GM12891 (cell line): ENCODE measurements at regions not wholly inside any gene's neighbourhood (a gene's known extent, or its start where the extent isn't known, plus 50 kb on each side); places are given as distances from the start of the nearest gene placed in this dataset.

Experiments
- DNase-seq: peaks from one replicate; pipeline ENCODE4 v3.0.0; 2011; ENCODE audit warnings: low spot score; ENCODE audit not compliant: insufficient read length
- FAIRE-seq: peaks from 2 replicates; lab custom pipeline; 2011; peaks lifted over from hg19 to GRCh38; lab: Jason Lieb, UNC
- PAX5 ChIP-seq: IDR thresholded peaks from 2 replicates; pipeline ENCODE4 v1.6.1; 2011; ENCODE audit warnings: low read length, moderate library complexity, mild to moderate bottlenecking; ENCODE audit not compliant: insufficient read depth, severe bottlenecking
- POLR2A ChIP-seq: IDR thresholded peaks from 2 replicates; pipeline ENCODE4 v1.6.1; 2011; ENCODE audit warnings: low read depth, low read length, control low read depth
- POLR2AphosphoS5 ChIP-seq: IDR thresholded peaks from 2 replicates; pipeline ENCODE4 v1.6.1; 2011; ENCODE audit warnings: low read depth, low read length, control low read depth
- POU2F2 ChIP-seq: IDR thresholded peaks from 2 replicates; pipeline ENCODE4 v1.6.1; 2011; ENCODE audit warnings: low read depth, mild to moderate bottlenecking, control low read depth, low read length, moderate library complexity
- SPI1 ChIP-seq: IDR thresholded peaks from 2 replicates; pipeline ENCODE4 v1.6.1; 2011; ENCODE audit warnings: low read depth, low read length, control low read depth
- TAF1 ChIP-seq: IDR thresholded peaks from 2 replicates; pipeline ENCODE4 v1.6.1; 2011; ENCODE audit warnings: low read depth, low read length, control low read depth

DNA sequence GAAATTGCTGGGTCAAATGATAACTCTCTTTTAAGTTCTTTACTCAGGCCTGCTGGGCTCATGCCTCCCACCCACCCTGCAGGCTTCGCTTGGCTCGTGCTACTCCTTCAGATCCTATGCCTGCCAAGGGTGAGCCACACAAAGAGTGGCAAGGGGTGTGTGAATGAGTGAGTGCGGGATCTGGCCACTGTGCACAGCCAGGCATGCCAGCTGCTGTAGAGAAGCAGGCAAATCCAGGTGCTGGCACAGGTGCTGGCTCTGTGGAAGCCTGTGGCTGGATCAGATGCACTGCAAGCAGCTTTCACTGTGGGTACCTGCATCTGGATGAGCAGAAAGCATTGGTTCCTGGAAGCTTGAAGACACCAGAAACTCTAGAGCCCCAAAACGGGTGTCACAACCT lies 1055.7 kb upstream of the EPHA6 start:
- DNase-seq (no peak), FAIRE-seq (no peak)
- no peak for TF ChIP-seq TAF1
- TF ChIP-seq PAX5: no peak
- no peak for TF ChIP-seq POU2F2
- TF ChIP-seq POLR2AphosphoS5: no peak

DNA sequence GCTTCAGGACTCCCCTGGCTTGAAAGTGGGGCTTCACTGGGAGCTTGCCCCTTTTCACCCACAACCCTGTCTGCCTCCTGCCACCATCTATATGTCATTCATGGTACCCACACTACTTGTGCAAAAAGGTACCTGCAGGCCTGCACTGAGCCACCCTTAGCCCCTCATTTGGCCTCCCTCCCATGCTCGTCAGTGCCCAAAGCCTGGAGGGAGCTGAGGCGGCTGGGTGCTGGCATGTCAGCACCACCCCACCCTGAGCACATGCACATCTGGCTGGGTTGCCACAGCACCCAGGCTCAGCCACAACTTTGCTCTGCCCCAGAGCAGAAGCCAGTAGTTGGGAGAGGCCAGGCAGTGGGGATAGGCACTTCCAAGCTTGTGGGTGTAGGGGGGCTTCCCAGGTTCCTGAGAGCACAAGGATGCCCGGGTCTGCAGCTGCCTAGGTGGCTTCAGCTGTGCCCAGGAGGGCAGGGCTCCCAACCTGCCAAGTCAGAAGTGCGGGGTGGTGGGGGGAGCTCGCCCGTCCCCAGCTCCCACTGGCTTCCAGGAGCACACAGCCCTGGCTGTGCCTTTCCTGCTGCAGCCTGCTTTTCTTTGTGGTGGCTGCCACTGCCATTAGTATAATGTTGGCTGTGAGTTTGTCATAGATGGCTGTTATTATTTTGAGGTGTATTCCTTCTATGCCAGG lies 1054.6 kb upstream of the EPHA6 start:
- TF ChIP-seq PAX5 (no peak), POLR2AphosphoS5 (no peak), SPI1 (no peak), TAF1 (no peak), POLR2A (no peak), POU2F2 (no peak)
- no peak for DNase-seq
- no peak for FAIRE-seq

DNA sequence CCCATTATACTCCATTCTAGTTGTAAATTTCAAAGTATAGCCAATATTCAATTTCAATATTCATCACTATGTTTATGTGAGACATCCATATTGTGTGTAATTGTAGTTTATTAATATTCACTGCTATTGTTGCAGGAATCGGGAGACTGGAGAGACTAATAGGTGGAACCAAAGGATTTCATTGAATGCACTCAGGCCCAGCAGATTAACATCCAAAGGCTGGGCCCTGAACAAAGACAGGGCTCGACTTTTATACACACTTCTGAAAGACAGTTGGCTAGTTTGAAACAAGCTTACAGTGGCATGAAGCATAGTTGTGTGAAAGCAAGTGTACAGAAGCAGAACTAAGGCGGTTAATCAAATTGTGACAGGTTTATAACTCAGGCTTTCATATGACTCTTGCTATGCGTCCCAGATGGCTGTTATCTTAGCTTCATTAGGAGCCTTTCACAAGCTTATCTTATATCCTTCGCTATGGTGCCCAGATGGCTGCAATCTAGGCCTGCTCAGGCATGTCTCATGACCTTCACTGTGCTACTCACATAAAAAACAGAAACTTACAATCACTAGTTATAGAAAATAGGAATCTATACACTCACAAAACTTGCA lies 1038.8 kb upstream of the EPHA6 start:
- DNase-seq (no peak), FAIRE-seq (no peak)
- TF ChIP-seq POU2F2 (no peak), TAF1 (no peak), POLR2A (no peak), POLR2AphosphoS5 (no peak), SPI1 (no peak)

DNA sequence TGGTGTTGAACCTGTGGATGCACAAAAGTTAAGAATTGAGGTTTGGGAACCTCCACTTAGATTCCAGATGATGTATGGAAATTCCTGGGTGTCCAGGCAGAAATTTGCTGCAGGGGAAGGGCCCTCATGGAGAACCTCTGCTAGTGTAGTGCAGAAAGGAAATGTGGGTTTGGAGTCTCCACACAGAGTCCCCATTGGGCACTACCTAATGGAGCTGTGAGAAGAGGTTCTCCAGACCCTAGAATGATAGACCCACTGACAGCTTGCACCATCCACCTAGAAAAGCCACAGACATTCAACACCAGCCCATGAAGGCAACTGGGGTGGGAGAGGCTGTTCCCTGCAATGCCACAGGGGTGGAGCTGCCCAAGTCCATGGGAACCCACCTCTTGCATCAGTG lies 1032.8 kb upstream of the EPHA6 start:
- DNase-seq (no peak), FAIRE-seq (no peak)
- no peak for TF ChIP-seq PAX5

DNA sequence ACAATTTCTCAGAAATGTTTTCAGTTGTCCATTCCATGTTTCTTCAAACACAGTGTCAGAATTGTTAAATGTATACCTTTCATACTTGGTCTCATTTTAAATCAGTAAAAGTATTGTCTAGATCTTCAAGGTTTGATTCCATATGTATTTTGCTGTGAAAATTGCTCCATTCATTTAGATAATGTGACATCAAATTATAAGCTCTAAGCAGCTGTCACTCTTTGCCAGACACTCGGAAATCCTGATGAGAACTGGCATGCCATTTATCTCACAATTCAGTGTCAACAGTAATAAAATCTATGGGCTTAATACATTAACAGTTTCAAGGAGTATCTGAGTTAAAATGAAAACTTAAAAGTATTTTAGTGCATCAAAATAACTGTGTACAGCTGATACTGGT lies 1025.3 kb upstream of the EPHA6 start:
- no peak for FAIRE-seq
- DNase-seq: no peak
- no peak for TF ChIP-seq POLR2A

DNA sequence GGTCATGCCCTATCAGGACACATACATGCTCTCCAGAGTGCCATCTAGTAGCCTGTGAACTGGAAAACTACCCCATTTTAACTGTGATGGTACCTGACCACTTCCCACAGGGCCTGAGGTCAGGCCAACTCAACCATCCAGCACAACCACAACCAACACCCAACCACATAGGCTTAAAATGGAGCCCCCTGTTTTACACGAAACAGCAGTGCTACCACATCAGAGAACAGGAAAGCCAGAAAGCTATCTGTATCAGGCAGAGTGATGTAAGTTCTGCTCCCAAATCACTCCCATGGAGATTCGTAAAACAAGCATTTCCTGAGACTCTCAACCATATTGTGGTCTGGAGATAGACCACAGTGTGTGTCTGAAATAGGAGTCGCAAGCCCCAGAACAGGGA lies 1017.3 kb upstream of the EPHA6 start:
- DNase-seq (no peak), FAIRE-seq (no peak)
- TF ChIP-seq TAF1 (no peak), POLR2AphosphoS5 (no peak), PAX5 (no peak), POLR2A (no peak), POU2F2 (no peak), SPI1 (no peak)

DNA sequence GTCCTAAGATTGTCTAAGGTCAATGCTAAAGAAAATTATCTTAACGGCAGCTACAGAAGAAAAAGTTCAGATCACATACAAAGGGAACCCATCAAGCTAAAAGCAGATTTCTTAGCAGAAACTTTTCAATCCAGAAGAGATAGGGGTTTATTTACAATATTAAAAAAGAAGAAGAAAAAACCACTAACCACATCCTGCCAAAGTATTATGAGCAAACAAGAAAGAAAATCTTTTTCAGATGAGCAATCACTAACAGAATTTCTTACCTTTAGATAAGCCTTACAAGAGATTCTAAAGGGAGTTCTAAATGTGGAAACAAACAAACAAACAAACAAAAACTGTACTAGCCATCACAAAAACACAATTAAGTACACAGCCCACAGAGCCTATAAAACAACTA lies 1015.8 kb upstream of the EPHA6 start:
- no peak for DNase-seq
- TF ChIP-seq SPI1 (no peak), POLR2AphosphoS5 (no peak)
- FAIRE-seq: no peak

DNA sequence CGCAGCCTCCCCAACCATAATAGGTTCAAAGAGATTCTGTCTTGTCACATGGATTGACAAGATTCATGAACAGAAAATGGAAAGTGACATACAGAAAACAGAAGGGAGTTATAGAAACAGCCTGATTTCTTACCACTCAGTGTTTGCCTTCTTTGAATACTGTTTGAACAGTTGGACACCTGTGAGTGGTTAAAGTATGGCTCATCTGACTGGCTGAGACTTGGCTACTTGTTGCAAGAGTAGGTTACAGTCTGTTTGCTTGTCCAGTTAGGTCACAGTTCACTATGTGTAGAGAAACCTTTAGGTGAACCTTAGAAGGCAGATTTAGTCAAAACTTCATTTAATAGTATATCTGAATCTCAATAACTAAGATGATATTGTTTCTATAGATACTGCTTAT lies 1003.9 kb upstream of the EPHA6 start:
- DNase-seq (no peak), FAIRE-seq (no peak)
- TF ChIP-seq POLR2AphosphoS5: no peak
- TF ChIP-seq PAX5: no peak
- no peak for TF ChIP-seq TAF1
- TF ChIP-seq POU2F2: no peak
- no peak for TF ChIP-seq SPI1
- TF ChIP-seq POLR2A: no peak

DNA sequence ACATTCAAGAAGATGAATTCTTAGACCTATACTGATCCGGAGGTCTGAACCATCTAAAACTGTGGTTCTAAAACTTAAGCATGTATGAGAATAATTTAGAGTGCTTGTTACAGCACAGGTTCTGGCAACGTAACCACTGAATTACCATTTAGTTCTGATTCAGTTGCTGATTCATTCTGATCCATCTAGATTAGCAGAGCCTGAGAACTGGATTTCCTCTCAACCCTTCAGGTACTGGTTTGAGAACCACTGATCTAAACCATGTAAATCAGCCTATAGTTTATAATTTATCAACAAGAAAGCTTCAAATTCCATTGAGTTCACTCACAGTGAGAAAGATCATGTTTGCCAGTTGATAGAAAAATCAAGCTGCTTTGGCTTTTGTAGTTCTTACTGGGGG lies 1001.1 kb upstream of the EPHA6 start:
- FAIRE-seq (no peak), DNase-seq (no peak)
- TF ChIP-seq PAX5 (no peak), POLR2A (no peak), TAF1 (no peak), POLR2AphosphoS5 (no peak), POU2F2 (no peak), SPI1 (no peak)

DNA sequence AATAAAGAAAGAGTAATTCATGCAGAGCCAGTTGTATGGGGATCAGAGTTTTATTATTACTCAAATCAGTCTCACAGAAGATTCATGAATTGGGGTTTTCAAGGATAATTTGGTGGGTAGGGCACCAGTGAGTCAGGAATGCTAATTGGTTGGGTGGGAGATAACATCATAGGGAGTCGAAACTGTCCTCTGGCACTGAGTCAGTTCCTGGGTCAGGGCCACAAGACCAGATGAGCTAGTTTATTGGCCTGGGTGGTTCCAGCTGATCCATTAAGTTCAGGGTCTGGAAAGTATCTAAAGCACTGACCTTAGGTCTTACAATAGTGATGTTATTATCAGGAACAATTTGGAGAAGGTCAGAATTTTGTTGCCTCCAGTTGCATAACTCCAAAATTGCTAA lies 998.6 kb upstream of the EPHA6 start:
- FAIRE-seq: no peak
- DNase-seq: no peak
- TF ChIP-seq TAF1: no peak
- no peak for TF ChIP-seq POU2F2
- TF ChIP-seq POLR2A: no peak
- no peak for TF ChIP-seq SPI1
- no peak for TF ChIP-seq POLR2AphosphoS5
- no peak for TF ChIP-seq PAX5

DNA sequence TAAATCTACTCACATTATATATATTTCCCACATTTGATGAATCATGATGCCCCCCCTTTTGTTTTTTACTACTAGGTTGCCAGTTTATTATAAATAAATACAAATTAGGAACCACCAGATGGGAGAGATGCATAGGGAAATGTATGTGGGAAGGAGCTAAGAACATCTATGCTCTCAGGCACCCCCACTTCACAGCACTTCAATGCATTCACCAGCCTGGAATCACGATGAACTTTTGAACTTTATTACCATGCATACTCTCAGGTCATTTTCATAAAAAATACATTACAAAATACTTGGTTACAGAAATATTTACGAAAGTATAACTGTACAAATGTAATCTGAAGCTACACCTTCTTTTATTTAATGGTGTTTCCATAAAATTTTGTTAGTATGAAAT lies 988.0 kb upstream of the EPHA6 start:
- DNase-seq (no peak), FAIRE-seq (no peak)
- TF ChIP-seq POLR2A (no peak), TAF1 (no peak), POLR2AphosphoS5 (no peak), POU2F2 (no peak), SPI1 (no peak), PAX5 (no peak)
